ENCODE measurements at regions not wholly inside any gene's neighbourhood (a gene's known extent, or its start where the extent isn't known, plus 50 kb on each side); places are given as distances from the start of the nearest gene placed in this dataset.

GRCh38 chr11:92425127-92425526 is 200.5 kb downstream of the FAT3 start:
- Histone ChIP-seq H3K9ac (ENCODE audit: low read length) (no peak overlapping the region), H3K36me3 (ENCODE audit: low read length) (no peaks in the 10 kb centered on the region)

GRCh38 chr11:92432515-92432914 is 207.9 kb downstream of the FAT3 start:
- Histone ChIP-seq H2AFZ (ENCODE audit: low read depth, low read length, severe bottlenecking) (no peak overlapping the region), H3K4me2 (ENCODE audit: low read depth, low read length, poor library complexity, severe bottlenecking) (no peak overlapping the region), H3K4me3 (ENCODE audit: insufficient read depth, low read length, poor library complexity, severe bottlenecking) (no peak overlapping the region), H4K20me1 (ENCODE audit: low read depth, low read length) (no peaks in the 10 kb centered on the region), H3K27ac (ENCODE audit: low read depth, low read length) (no peak overlapping the region), H3K9me3 (ENCODE audit: insufficient read depth, low read length) (no peaks in the 10 kb centered on the region), H3K9ac (ENCODE audit: low read length) (no peak overlapping the region), H3K27me3 (ENCODE audit: low read length) (no peaks in the 10 kb centered on the region), H3F3A (ENCODE audit: insufficient read depth) (no peaks in the 10 kb centered on the region), H3K36me3 (ENCODE audit: low read length) (no peaks in the 10 kb centered on the region), H3K79me2 (ENCODE audit: insufficient read depth, low read length) (no peaks in the 10 kb centered on the region), H3K9me2 (replicated peaks; ENCODE audit: insufficient read depth, low read length) (no peaks in the 10 kb centered on the region)
- TF ChIP-seq EZH2phosphoT487 (conservative IDR thresholded peaks at IDR 0.05; ENCODE audit: low read length) (no peak), CTCF (IDR thresholded peaks at IDR 0.05; ENCODE audit: insufficient read depth, low read length, poor library complexity, severe bottlenecking) (no peak)

More at GRCh38 chr11:92425127-92425526, 200.5 kb downstream of the FAT3 start:
- Histone ChIP-seq H3K79me2 (ENCODE audit: insufficient read depth, low read length) (no peaks in the 10 kb centered on the region), H3K9me2 (replicated peaks; ENCODE audit: insufficient read depth, low read length) (no peaks in the 10 kb centered on the region), H3K4me2 (ENCODE audit: low read depth, low read length, poor library complexity, severe bottlenecking) (no peak overlapping the region), H3K27ac (ENCODE audit: low read depth, low read length) (no peak overlapping the region), H3K9me3 (ENCODE audit: insufficient read depth, low read length) (no peaks in the 10 kb centered on the region), H3F3A (ENCODE audit: insufficient read depth) (no peaks in the 10 kb centered on the region), H3K27me3 (ENCODE audit: low read length) (no peaks in the 10 kb centered on the region), H4K20me1 (ENCODE audit: low read depth, low read length) (no peaks in the 10 kb centered on the region), H3K4me3 (ENCODE audit: insufficient read depth, low read length, poor library complexity, severe bottlenecking) (no peak overlapping the region), H2AFZ (ENCODE audit: low read depth, low read length, severe bottlenecking) (no peak overlapping the region)
- TF ChIP-seq CTCF (IDR thresholded peaks at IDR 0.05; ENCODE audit: insufficient read depth, low read length, poor library complexity, severe bottlenecking) (no peak), EZH2phosphoT487 (conservative IDR thresholded peaks at IDR 0.05; ENCODE audit: low read length) (no peak)

- H3F3A ChIP-seq (ENCODE audit: insufficient read depth) = no peaks in the 10 kb centered on the region
- no peaks in the 10 kb centered on the region for H3K9me3 ChIP-seq (ENCODE audit: insufficient read depth, low read length)
- H3K4me3 ChIP-seq (ENCODE audit: insufficient read depth, low read length, poor library complexity, severe bottlenecking) = no peak overlapping the region
- no peak overlapping the region for H2AFZ ChIP-seq (ENCODE audit: low read depth, low read length, severe bottlenecking)
- H3K4me2 ChIP-seq (ENCODE audit: low read depth, low read length, poor library complexity, severe bottlenecking) = no peak overlapping the region
- H3K36me3 ChIP-seq (ENCODE audit: low read length) = no peaks in the 10 kb centered on the region
- TF ChIP-seq EZH2phosphoT487 (conservative IDR thresholded peaks at IDR 0.05; ENCODE audit: low read length) (no peak), CTCF (IDR thresholded peaks at IDR 0.05; ENCODE audit: insufficient read depth, low read length, poor library complexity, severe bottlenecking) (no peak)
- H3K79me2 ChIP-seq (ENCODE audit: insufficient read depth, low read length) = no peaks in the 10 kb centered on the region
- H3K27ac ChIP-seq (ENCODE audit: low read depth, low read length) = no peak overlapping the region
- H3K9me2 ChIP-seq (replicated peaks; ENCODE audit: insufficient read depth, low read length) = no peaks in the 10 kb centered on the region
- no peak overlapping the region for H3K9ac ChIP-seq (ENCODE audit: low read length)
- no peaks in the 10 kb centered on the region for H3K27me3 ChIP-seq (ENCODE audit: low read length)
- no peaks in the 10 kb centered on the region for H4K20me1 ChIP-seq (ENCODE audit: low read depth, low read length)
Observed at GRCh38 chr11:92436034-92436920, 211.7 kb downstream of the FAT3 start.

Data from SU-DHL-6 (cell line).